Bronchial epithelial cell (primary cell): ENCODE measurements at regions not wholly inside any gene's neighbourhood (a gene's known extent, or its start where the extent isn't known, plus 50 kb on each side); places are given as distances from the start of the nearest gene placed in this dataset.
"Not testable (repeated sequence)": the region's sequence is repeated elsewhere in the genome, so short reads cannot be mapped to it uniquely, and the experiment has no call there.

ENCODE experiments used
- DNase-seq: peaks from one replicate; pipeline ENCODE4 v3.0.0-alpha.2; 2010; ENCODE audit warnings: low read depth
- FAIRE-seq: peaks from 2 replicates; lab custom pipeline; 2011; peaks lifted over from hg19 to GRCh38; lab: Jason Lieb, UNC
- H3K27me3 ChIP-seq: 2 replicates; pipeline ENCODE4 v1.5.1; 2011; ENCODE audit warnings: low read length; ENCODE audit not compliant: control insufficient read depth, insufficient read depth
- H3K36me3 ChIP-seq: 2 replicates; pipeline ENCODE4 v1.5.1; 2011; ENCODE audit warnings: low read length; ENCODE audit not compliant: control insufficient read depth, insufficient read depth
- H3K4me3 ChIP-seq: 2 replicates; pipeline ENCODE4 v1.5.1; 2011; ENCODE audit warnings: mild to moderate bottlenecking, low read depth, low read length, control low read depth
- CTCF ChIP-seq: IDR thresholded peaks from 2 replicates; pipeline ENCODE4 v1.5.1; 2011; ENCODE audit warnings: mild to moderate bottlenecking, moderate library complexity, low read length, control low read depth, inconsistent platforms; ENCODE audit not compliant: insufficient read depth, severe bottlenecking

- H3K36me3 ChIP-seq, result no peaks in the 10 kb centered on the region
- no peaks in the 10 kb centered on the region for H3K27me3 ChIP-seq
- H3K4me3 ChIP-seq, result no peak overlapping the region
- TF ChIP-seq CTCF, result no peak
- no peak for DNase-seq
- no peak for FAIRE-seq
These were observed 58.3 kb upstream of the NANOS1 start for GRCh38 chr10:118971187-118971586.

- no peak for TF ChIP-seq CTCF
- Histone ChIP-seq H3K27me3 (no peaks in the 10 kb centered on the region), H3K36me3 (no peaks in the 10 kb centered on the region), H3K4me3 (no peak overlapping the region)
- FAIRE-seq, result no peak
- DNase-seq, result no peak
These were observed 57.6 kb upstream of the NANOS1 start for GRCh38 chr10:118971876-118972275.

DNA sequence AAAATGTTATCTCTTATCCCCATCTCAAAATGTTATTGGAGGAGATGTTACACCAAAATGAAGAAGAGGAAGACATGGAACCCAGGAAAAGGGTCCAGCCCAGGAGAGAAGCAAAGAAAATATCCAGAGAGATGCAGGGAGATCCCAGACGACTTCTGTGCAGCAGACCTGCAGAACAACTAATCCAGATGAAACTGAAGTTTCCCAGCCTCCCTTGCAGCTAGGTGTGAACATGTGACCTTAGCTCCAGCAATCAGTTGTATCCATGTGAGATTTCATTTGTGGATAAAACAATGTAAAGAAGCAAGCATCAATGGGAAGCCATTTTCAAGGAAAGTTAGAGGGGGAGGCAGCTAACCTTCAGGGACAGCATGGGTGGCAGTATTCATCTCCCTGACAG, 55.8 kb upstream of the NANOS1 start:
- Histone ChIP-seq H3K36me3 (no peaks in the 10 kb centered on the region), H3K27me3 (no peaks in the 10 kb centered on the region), H3K4me3 (no peak overlapping the region)
- DNase-seq, result no peak
- FAIRE-seq, result no peak
- no peak for TF ChIP-seq CTCF

DNA sequence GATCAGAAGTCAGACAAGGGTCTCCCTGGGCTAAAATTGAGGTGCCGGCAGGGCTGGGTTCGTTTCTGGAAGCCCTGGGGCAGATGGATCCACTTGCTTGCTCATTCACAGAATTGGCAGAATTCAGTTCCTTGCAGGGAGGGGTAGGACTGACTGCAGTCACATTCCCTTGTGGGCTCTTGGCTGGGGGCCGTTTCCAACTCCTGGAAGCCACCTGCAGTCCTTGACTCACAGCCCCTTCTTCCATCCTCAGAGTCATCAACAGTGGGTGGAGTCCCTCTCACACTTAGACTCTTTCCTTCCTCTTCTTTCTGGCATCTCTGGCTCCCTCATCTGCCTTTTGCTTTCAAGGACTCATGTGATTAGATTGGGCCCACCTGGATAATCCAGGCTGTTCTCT, 54.6 kb upstream of the NANOS1 start:
- no peaks in the 10 kb centered on the region for H3K27me3 ChIP-seq
- DNase-seq (no peak), FAIRE-seq (no peak)
- H3K36me3 ChIP-seq, result no peaks in the 10 kb centered on the region
- no peak overlapping the region for H3K4me3 ChIP-seq
- TF ChIP-seq CTCF, result no peak

DNA sequence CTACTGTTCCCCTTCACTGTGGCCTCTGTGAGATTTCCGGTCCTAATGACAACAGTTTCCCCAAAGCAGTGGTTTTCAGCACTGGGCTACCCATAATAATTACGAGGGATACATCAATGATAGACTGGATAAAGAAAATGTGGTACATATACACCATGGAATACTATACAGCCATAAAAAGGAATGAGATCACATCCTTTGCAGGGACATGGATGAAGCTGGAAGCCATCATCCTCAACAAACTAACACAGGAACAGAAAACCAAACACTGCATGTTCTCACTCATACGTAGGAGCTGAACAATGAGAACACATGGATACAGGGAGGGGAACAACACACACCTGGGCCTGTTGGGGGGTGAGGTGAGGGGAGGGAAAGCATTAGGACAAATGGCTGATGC, 53.3 kb upstream of the NANOS1 start:
- FAIRE-seq, DNase-seq, H3K27me3 ChIP-seq, H3K4me3 ChIP-seq, H3K36me3 ChIP-seq: not testable (repeated sequence)

DNA sequence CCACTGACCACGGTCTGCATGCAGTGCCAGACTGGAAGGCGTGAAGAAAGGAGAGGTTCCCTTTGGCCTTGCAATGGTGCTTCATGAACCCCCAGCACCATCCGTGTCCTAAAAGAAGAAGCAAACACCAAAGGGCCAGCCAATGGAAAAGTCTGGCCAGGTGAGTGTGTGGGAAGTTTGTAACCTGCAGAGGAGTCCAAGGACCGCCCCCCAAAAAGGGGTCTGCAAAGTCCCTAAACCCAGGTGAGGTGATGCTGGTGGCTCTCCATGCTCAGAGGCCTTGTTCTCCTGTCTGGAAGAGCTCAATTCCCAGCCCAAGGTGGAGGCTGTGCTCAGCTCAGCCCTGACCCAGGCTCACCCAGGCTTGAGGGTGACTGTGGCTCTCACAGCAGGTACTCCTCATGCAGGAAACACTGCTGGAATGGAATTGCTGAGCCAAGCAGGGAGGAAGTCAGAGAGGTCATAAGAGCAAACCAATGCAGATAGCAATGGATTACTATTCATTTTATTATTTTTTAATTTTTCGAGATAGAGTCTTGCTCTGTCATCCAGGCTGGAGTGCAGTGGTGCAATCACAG, 52.4 kb upstream of the NANOS1 start:
- no peak for FAIRE-seq
- H3K27me3 ChIP-seq, result no peaks in the 10 kb centered on the region
- no peak for DNase-seq
- no peak overlapping the region for H3K4me3 ChIP-seq
- no peak for TF ChIP-seq CTCF
- no peaks in the 10 kb centered on the region for H3K36me3 ChIP-seq
